ENCODE measurements at regions not wholly inside any gene's neighbourhood (a gene's known extent, or its start where the extent isn't known, plus 50 kb on each side); places are given as distances from the start of the nearest gene placed in this dataset.

DNA sequence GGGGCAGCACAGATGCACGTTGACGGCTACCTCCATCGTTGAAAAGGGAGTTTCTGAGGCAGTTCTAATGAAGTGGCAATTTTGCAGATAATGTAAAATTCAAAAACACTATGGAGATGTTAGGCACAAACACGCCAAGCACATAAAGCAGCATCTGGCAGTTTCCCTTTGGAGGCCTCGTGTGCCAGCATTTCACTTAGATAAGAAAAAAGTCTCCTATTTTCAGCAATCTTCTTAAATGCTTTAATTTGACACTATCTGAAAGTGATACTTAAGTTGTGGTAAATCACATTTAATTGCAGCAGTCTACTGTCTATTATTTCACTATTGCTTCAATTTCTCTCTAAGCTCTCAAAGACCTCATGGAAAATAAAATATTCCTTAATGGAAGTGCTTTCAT lies 125.3 kb upstream of the PROKR2 start:
- TF ChIP-seq CTCF (IDR thresholded peaks at IDR 0.05; ENCODE audit: low read depth, low read length) = no peak
- no peak for TF ChIP-seq EZH2phosphoT487 (IDR thresholded peaks at IDR 0.05; ENCODE audit: low read depth)

Measured in OCI-LY3 (cell line).